Caco-2 (cell line): ENCODE measurements at regions not wholly inside any gene's neighbourhood (a gene's known extent, or its start where the extent isn't known, plus 50 kb on each side); places are given as distances from the start of the nearest gene placed in this dataset.

ENCODE experiments used
- BruUV-seq: library from RNA; stranded (reverse); fragments of 400-500 nt; replicated peaks from 2 replicates; lab custom pipeline; 2021; lab: Mats Ljungman, UMichigan
- CTCF ChIA-PET: fragments of 300-600 bp; sonication (Branson Sonifier 250); formaldehyde crosslinking; loops from one replicate; lab custom pipeline; 2022; ENCODE audit warnings: antibody characterized with exemption; lab: Charles Lee
- POLR2A ChIA-PET: fragments of 300-600 bp; sonication (Branson Sonifier 250); formaldehyde crosslinking; loops from one replicate; lab custom pipeline; 2022; ENCODE audit warnings: antibody characterized with exemption; lab: Charles Lee
- DNase-seq, 2 experiments: peaks; one replicate each; pipeline versions ENCODE4 v3.0.0 to v3.0.0-alpha.2; 2020 to 2022
- H3K27me3 ChIP-seq: replicated peaks from 2 replicates; pipeline ENCODE4 v1.6.0; 2011; ENCODE audit warnings: low read length; ENCODE audit not compliant: control insufficient read depth, insufficient read depth
- H3K36me3 ChIP-seq: 2 replicates; pipeline ENCODE4 v1.5.1; 2011; ENCODE audit warnings: low read length; ENCODE audit not compliant: control insufficient read depth, insufficient read depth
- H3K4me1 ChIP-seq: fragments of 250-450 bp; sonication (Bioruptor Pico); 2 replicates; pipeline ENCODE4 v1.5.1; 2020; ENCODE audit warnings: mild to moderate bottlenecking
- H3K4me3 ChIP-seq: 2 replicates; pipeline ENCODE4 v1.5.1; 2011; ENCODE audit warnings: low read depth, mild to moderate bottlenecking, control low read depth, low read length
- H3K9me3 ChIP-seq: fragments of 250-450 bp; sonication (Bioruptor Pico); 2 replicates; pipeline ENCODE4 v1.5.1; 2020; ENCODE audit warnings: mild to moderate bottlenecking, moderate library complexity
- H3K27ac Mint-ChIP-seq: one replicate; pipeline ENCODE4 v1.8.0; 2022; ENCODE audit warnings: mixed read lengths; ENCODE audit not compliant: unreplicated experiment
- H3K27me3 Mint-ChIP-seq: one replicate; pipeline ENCODE4 v1.8.0; 2022; ENCODE audit warnings: mixed read lengths; ENCODE audit not compliant: insufficient read depth, unreplicated experiment
- H3K36me3 Mint-ChIP-seq: one replicate; pipeline ENCODE4 v1.8.0; 2022; ENCODE audit warnings: mild to moderate bottlenecking, mixed read lengths; ENCODE audit not compliant: insufficient read depth, unreplicated experiment
- H3K4me1 Mint-ChIP-seq: one replicate; pipeline ENCODE4 v1.8.0; 2022; ENCODE audit warnings: low read depth, mixed read lengths; ENCODE audit not compliant: unreplicated experiment
- H3K4me3 Mint-ChIP-seq: one replicate; pipeline ENCODE4 v1.8.0; 2022; ENCODE audit warnings: mild to moderate bottlenecking, moderate library complexity, mixed read lengths; ENCODE audit not compliant: unreplicated experiment
- H3K9me3 Mint-ChIP-seq: one replicate; pipeline ENCODE4 v1.8.0; 2022; ENCODE audit warnings: mixed read lengths; ENCODE audit not compliant: unreplicated experiment
- CTCF ChIP-seq, 2 experiments: fragments of 200-600 bp in 1 of 2; IDR thresholded peaks; 1 replicate in 1 of 2; 2 replicates in 1 of 2; pipeline versions ENCODE4 v1.5.1 to v1.8.0; 2011 to 2022; ENCODE audit warnings: antibody characterized with exemption in 1 of 2, control low read depth in 1 of 2, inconsistent platforms in 1 of 2, low read depth in 1 of 2, low read length in 1 of 2, mild to moderate bottlenecking in 1 of 2, moderate library complexity in 1 of 2; ENCODE audit not compliant: insufficient read depth in 1 of 2, severe bottlenecking in 1 of 2, unreplicated experiment in 1 of 2
- intact Hi-C: fragments of 100-400 bp; cut with micrococcal nuclease; formaldehyde crosslinking; loops from one replicate; pipeline ENCODE4 v1.10.0; 2022; ENCODE audit not compliant: unreplicated experiment

- Mint-ChIP-seq H3K4me1 (no peaks in the 10 kb centered on the region), H3K9me3 (no peaks in the 10 kb centered on the region), H3K36me3 (no peaks in the 10 kb centered on the region), H3K27me3 (no peaks in the 10 kb centered on the region), H3K27ac (no peak overlapping the region), H3K4me3 (no peak overlapping the region)
- H3K9me3 ChIP-seq: no peaks in the 10 kb centered on the region
- no peaks in the 10 kb centered on the region for H3K36me3 ChIP-seq
- H3K4me1 ChIP-seq: no peaks in the 10 kb centered on the region
- intact Hi-C loops: no loop called here
- no peak for TF ChIP-seq CTCF (IDR thresholded peaks at IDR 0.05; ENCODE audit: insufficient read depth in 1 of 2, low read depth in 1 of 2, low read length in 1 of 2, severe bottlenecking in 1 of 2, unreplicated experiment in 1 of 2)
- H3K27me3 ChIP-seq: no peaks in the 10 kb centered on the region
- H3K4me3 ChIP-seq: no peak overlapping the region
- ChIA-PET CTCF (interaction anchor here (1.2 kb wide), 1 partner anchor 10 kb away, joined by 3 read pairs; no protein-coding TSS in a partner anchor), POLR2A (no interaction called here)
- DNase-seq: no peak
- no TSS peak for BruUV-seq
These were observed 97.4 kb upstream of the SGIP1 start for GRCh38 chr1:66436378-66437135.

GRCh38 chr1:66437136-66437401 lies 96.9 kb upstream of the SGIP1 start:
- ChIA-PET POLR2A (no interaction called here), CTCF (no interaction called here)
- H3K27ac Mint-ChIP-seq: no peak overlapping the region
- H3K9me3 ChIP-seq: no peaks in the 10 kb centered on the region
- no peak for DNase-seq
- no peaks in the 10 kb centered on the region for H3K27me3 ChIP-seq
- BruUV-seq: no TSS peak
- no peak for TF ChIP-seq CTCF (IDR thresholded peaks at IDR 0.05; ENCODE audit: insufficient read depth in 1 of 2, low read depth in 1 of 2, low read length in 1 of 2, severe bottlenecking in 1 of 2, unreplicated experiment in 1 of 2)
- H3K27me3 Mint-ChIP-seq: no peaks in the 10 kb centered on the region
- H3K9me3 Mint-ChIP-seq: no peaks in the 10 kb centered on the region
- H3K4me1 ChIP-seq: no peaks in the 10 kb centered on the region
- H3K4me3 Mint-ChIP-seq: no peak overlapping the region
- no peak overlapping the region for H3K4me3 ChIP-seq
- H3K4me1 Mint-ChIP-seq: no peaks in the 10 kb centered on the region
- no peaks in the 10 kb centered on the region for H3K36me3 ChIP-seq
- intact Hi-C loops: no loop called here
- no peaks in the 10 kb centered on the region for H3K36me3 Mint-ChIP-seq

GRCh38 chr1:66438062-66438461 lies 95.9 kb upstream of the SGIP1 start:
- intact Hi-C loops: no loop called here
- POLR2A ChIA-PET: no interaction called here
- Mint-ChIP-seq H3K27me3 (no peaks in the 10 kb centered on the region), H3K9me3 (no peaks in the 10 kb centered on the region), H3K4me3 (no peak overlapping the region), H3K27ac (no peak overlapping the region), H3K36me3 (no peaks in the 10 kb centered on the region), H3K4me1 (no peaks in the 10 kb centered on the region)
- CTCF ChIA-PET: no interaction called here
- TF ChIP-seq CTCF (IDR thresholded peaks at IDR 0.05; ENCODE audit: insufficient read depth in 1 of 2, low read depth in 1 of 2, low read length in 1 of 2, severe bottlenecking in 1 of 2, unreplicated experiment in 1 of 2): no peak
- H3K27me3 ChIP-seq: no peaks in the 10 kb centered on the region
- no peaks in the 10 kb centered on the region for H3K36me3 ChIP-seq
- H3K4me1 ChIP-seq: no peaks in the 10 kb centered on the region
- DNase-seq: no peak
- no peaks in the 10 kb centered on the region for H3K9me3 ChIP-seq
- BruUV-seq: no TSS peak
- H3K4me3 ChIP-seq: no peak overlapping the region
